HG02938 (cell line): ENCODE measurements at regions not wholly inside any gene's neighbourhood (a gene's known extent, or its start where the extent isn't known, plus 50 kb on each side); places are given as distances from the start of the nearest gene placed in this dataset.

Source experiments
- ATAC-seq: cut with Tn5 transposase; IDR thresholded peaks from one replicate; pipeline ENCODE4 v1.9.1; 2021; ENCODE audit warnings: mild to moderate bottlenecking, moderate library complexity; ENCODE audit not compliant: unreplicated experiment

- ATAC-seq, result no peak
Observed at GRCh38 chr14:56874375-56874774, 64.1 kb upstream of the OTX2 start.

GRCh38 chr14:56870336-56870735, 60.1 kb upstream of the OTX2 start:
- no peak for ATAC-seq

DNA sequence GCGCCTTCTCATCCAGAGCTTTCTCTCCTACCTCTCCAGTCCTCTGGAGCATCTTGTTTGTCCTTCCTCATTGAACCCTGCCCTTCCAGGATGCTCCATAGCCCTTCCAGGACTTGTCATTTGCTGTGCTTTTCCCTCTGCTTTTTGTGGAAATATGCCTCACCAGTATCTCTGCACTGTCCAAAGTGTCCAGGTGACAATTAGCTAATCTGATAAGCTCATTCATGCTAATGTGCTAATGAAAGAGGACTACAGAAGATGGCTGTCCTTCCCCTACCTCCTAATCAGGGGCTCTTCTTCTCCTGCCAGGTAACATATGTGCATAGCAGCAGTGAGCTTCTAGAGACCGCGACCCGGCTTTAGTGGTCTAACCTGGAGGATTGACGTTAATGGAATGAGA, 58.4 kb upstream of the OTX2 start:
- ATAC-seq, result no peak

GRCh38 chr14:56862836-56863235, 52.6 kb upstream of the OTX2 start:
- ATAC-seq, result no peak

DNA sequence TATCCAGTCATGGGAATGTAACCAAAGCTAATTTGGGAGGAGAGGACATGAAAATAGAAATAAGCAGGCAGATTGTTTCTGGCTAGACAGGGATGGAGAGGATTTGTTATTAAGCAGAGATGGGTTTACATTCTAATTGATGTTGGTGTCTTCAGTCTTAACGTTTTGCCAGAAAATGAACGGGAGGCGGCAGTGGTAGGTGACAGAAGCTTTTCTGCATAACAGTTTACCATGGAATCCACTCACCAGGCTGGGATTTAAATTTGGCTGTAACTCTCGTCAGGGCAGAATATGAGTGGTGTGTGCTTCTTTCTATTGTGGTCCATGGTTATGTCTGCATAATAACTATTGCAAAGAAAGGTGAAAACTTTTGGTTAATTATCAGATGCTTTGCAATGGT, 50.2 kb upstream of the OTX2 start:
- ATAC-seq, result no peak
